ENCODE measurements at regions not wholly inside any gene's neighbourhood (a gene's known extent, or its start where the extent isn't known, plus 50 kb on each side); places are given as distances from the start of the nearest gene placed in this dataset.
A peak's percentile ranks its signal among the peaks of the same experiment; 100 is the strongest.

DNA sequence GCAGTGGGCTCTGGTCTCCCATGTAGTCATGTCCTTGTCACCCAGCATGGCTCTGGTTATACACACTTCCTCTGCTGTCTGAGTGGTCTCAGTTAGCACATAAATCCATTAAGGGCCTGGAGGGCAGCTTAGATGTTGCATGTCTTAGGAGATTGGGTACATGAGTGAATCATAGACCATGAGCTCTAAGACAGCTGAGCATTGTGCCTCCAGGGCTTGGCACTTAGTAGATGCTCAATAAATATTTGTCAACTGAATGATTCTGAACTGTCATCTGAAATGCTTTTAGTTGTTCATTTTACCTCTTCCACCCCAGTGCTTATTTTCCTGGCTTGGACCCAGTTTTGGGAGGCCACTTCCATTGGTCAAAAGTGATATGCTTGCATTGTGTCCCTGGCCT is 135.6 kb downstream of the BOD1 start:
- TF ChIP-seq, protein P1, sequence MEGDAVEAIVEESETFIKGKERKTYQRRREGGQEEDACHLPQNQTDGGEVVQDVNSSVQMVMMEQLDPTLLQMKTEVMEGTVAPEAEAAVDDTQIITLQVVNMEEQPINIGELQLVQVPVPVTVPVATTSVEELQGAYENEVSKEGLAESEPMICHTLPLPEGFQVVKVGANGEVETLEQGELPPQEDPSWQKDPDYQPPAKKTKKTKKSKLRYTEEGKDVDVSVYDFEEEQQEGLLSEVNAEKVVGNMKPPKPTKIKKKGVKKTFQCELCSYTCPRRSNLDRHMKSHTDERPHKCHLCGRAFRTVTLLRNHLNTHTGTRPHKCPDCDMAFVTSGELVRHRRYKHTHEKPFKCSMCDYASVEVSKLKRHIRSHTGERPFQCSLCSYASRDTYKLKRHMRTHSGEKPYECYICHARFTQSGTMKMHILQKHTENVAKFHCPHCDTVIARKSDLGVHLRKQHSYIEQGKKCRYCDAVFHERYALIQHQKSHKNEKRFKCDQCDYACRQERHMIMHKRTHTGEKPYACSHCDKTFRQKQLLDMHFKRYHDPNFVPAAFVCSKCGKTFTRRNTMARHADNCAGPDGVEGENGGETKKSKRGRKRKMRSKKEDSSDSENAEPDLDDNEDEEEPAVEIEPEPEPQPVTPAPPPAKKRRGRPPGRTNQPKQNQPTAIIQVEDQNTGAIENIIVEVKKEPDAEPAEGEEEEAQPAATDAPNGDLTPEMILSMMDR (IDR thresholded peaks at IDR 0.05): no peak

DNA sequence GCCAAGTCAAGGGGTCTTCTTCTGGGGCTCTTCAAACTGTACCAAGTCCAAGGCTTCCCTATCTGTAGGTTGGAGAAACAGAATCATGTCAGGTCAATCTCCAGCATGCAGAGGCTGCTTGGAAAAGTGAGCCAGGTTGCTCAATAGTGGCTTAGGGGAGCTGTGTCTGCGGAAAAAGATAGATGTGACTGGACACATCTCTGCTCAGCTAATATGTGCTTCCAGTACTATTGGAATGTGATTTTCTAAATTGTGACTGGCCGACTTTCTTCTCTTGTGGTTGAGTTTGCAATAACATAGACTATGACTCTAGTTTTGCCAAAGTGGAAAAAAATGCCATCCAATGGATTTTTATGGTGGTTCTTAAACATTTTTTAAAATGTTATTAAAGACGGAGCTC is 136.7 kb downstream of the BOD1 start:
- TF ChIP-seq, protein P1 (IDR thresholded peaks at IDR 0.05): no peak
- Histone ChIP-seq H3K4me3 (no peak overlapping the region), H3K27ac (peak overlapping the region in 1 of 2 donors; percentile 13)
- no peak for DNase-seq (ENCODE audit: low spot score)

More for the DNA sequence above, 135.6 kb downstream of the BOD1 start:
- Histone ChIP-seq H3K27ac (no peak overlapping the region), H3K4me3 (no peak overlapping the region)
- no peak for DNase-seq (ENCODE audit: low spot score)

DNA sequence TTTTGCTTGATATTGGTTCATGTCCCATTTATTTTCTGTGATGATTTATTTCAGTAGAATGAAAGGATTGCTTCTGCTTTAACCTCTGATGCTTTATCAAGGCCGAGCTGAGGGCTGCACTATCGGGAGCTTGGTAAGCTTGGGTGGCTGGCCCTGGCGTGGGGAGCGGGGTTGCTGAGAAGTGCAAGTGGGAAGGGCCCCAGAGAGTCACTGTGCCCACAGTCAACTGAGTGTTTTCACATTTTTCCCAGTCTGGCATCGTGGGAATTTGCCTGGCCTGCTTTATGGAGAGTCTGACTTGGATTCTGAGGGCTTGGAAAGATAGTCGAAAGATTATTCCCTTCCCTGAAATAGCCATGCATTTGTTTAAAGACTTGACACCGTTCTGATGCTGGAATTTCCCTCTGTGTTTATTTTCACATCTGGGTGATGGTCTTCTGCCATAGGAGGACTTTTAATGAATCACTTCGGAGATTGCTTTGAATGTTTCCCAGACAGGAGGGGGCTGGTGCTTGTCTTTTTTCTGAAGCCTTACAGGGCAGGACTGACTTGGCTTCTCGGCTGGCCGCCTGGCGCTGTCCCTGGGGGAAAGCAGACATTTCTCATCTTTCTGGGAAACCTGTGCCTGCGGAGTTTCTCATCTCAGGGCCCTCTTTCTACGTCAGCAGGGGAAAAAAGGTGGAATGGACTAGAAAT is 139.0 kb downstream of the BOD1 start:
- TF ChIP-seq, protein P1 (IDR thresholded peaks at IDR 0.05): no peak
- H3K27ac ChIP-seq: peak overlapping the region; percentile 78 to 93
- peak; percentile 86 for DNase-seq (ENCODE audit: low spot score)
- H3K4me3 ChIP-seq: peak overlapping the region; percentile 2

DNA sequence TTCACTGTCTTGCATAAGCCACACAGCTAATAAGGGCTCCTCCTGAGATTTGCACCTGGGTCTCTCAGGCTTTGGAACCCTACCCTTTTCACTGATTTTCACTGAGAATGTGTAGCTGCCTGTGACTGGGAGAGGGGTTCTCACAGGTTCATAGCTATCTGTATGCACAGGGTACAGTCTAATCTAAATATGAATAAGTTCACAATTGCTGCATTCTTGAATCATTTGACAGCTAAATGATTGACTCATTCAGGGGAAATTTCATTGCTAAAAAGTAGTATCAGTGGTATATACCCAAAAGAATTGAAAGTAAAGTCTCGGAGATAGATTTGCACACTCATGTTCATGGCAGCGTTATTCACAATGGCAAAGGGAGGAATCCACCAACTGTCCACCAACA is 140.7 kb downstream of the BOD1 start:
- DNase-seq (ENCODE audit: low spot score): no peak
- TF ChIP-seq, protein P1 (IDR thresholded peaks at IDR 0.05): no peak
- peak overlapping the region in 1 of 2 donors; percentile 90 for H3K27ac ChIP-seq
- no peak overlapping the region for H3K4me3 ChIP-seq

DNA sequence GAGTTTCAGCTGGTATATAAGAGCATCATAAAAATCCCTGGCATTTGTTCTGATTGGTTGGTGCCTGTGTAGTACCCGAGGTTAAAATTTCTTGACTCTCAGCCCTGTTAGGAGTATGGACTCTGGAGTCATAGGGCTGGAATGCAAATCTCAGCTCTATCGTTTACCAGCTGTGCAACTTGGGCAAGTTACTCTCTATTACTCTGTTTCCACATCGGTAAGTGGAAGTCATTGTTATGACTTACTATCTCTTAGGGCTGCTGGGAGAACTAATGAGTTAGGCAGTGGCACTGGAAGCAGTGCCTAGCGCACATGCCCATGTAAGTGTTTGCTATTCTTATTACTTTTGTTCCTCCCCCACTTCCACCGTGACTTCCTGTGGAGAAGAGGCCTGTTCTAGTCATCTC is 141.6 kb downstream of the BOD1 start:
- Histone ChIP-seq H3K27ac (peak overlapping the region; percentile 89 to 90), H3K4me3 (no peak overlapping the region)

DNA sequence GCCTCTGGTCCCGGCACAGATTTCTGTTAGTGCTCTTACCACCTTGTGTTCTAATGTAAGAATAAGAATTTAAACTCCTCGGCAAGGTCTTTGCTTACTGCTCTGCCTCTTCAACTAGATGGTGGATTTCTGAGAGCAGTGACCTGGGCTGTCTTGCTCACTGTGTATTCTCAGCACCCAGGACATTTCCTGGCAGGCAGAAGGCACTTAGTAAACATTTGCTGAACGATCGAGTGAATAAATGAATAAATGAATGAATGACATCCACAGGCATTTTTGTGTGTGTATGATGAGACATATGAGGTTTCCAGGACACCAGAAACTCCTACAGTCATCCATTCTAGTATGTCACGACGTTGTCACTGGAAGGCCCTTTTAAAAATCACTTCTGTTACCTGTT is 143.2 kb downstream of the BOD1 start:
- peak overlapping the region; percentile 89 to 90 for H3K27ac ChIP-seq
- no peak for DNase-seq (ENCODE audit: low spot score)
- H3K4me3 ChIP-seq: no peak overlapping the region
- TF ChIP-seq, protein P1 (IDR thresholded peaks at IDR 0.05): no peak

More for the DNA sequence above, 141.6 kb downstream of the BOD1 start:
- no peak for DNase-seq (ENCODE audit: low spot score)
- TF ChIP-seq, protein P1 (IDR thresholded peaks at IDR 0.05): no peak

DNA sequence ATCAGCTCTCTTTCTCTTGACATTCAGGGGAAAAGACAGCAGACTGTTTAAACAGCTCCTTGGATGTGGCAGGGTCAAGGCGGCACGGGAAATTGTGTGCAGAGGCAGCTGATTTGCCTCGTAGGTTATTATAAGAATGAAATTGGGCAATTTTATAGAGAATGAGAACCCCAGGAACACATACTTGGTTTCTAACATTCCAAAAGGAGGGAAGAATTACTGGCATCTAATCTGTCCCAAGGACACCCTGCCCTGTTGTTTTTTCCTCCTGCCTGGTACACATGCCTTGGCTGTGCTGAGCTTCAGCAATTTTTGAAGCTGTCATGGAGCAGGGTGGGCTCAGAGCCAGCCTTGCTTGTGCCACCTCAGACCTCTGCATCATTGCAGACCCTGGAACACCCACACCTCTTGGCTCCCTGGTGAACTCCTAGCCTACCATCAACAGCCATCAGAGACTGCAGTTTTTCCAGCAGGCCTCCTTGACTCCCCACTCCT is 143.6 kb downstream of the BOD1 start:
- DNase-seq (ENCODE audit: low spot score): peak; percentile 85
- peak overlapping the region; percentile 89 to 90 for H3K27ac ChIP-seq
- peak overlapping the region; percentile 3 for H3K4me3 ChIP-seq
- TF ChIP-seq, protein P1 (IDR thresholded peaks at IDR 0.05): no peak
